Spleen (tissue), 7 donors: ENCODE measurements at regions not wholly inside any gene's neighbourhood (a gene's known extent, or its start where the extent isn't known, plus 50 kb on each side); places are given as distances from the start of the nearest gene placed in this dataset.

Experiments used
- CTCF ChIP-seq, 11 experiments: fragments of 200-600 bp in 7 of 11; fragments of 450-650 bp in 4 of 11; sonication (generic) in 4 of 11; IDR thresholded peaks in 8 of 11; conservative IDR thresholded peaks in 3 of 11; 1 replicate in 7 of 11; 2 replicates in 4 of 11; pipeline versions ENCODE4 v1.4.0 to v1.8.0; 2016 to 2021; ENCODE audit warnings: antibody characterized with exemption in 11 of 11, inconsistent platforms in 4 of 11, mild to moderate bottlenecking in 1 of 11
- POLR2A ChIP-seq, 3 donors: fragments of 450-650 bp; IDR thresholded peaks; one replicate each; pipeline ENCODE4 v1.5.1; 2017; ENCODE audit warnings: antibody characterized with exemption in 3 of 3, mild to moderate bottlenecking in 1 of 3
- POLR2AphosphoS5 ChIP-seq, 3 donors: sonication (generic); formaldehyde crosslinking; IDR thresholded peaks; one replicate each; pipeline ENCODE4 v1.5.1; 2017; ENCODE audit warnings: antibody characterized with exemption in 3 of 3
- donor health status: DM: no; HTN: no; CAD: no; lungs with moderate emphysema.
- donor health status: DM: no; HTN: no; CAD: no.
- donor health status: DM: no; HTN: no; CAD: no.

- TF ChIP-seq CTCF (IDR thresholded peaks at IDR 0.05 in 8 of 11, conservative IDR thresholded peaks at IDR 0.05 in 3 of 11) (no peak), POLR2A (IDR thresholded peaks at IDR 0.05) (no peak), POLR2AphosphoS5 (IDR thresholded peaks at IDR 0.05) (no peak)
Observed at GRCh38 chr10:128596906-128597305, 470.7 kb upstream of the MKI67 start.
